Activated CD4-positive, alpha-beta T cell treated with anti-CD3 and anti-CD28 coated beads, Interleukin-2, amount 50 U/mL, for 16 hours (primary cell): ENCODE measurements at regions not wholly inside any gene's neighbourhood (a gene's known extent, or its start where the extent isn't known, plus 50 kb on each side); places are given as distances from the start of the nearest gene placed in this dataset.

Experiments used
- DNase-seq: peaks from one replicate; pipeline ENCODE4 v3.0.0-alpha.2; 2020

DNA sequence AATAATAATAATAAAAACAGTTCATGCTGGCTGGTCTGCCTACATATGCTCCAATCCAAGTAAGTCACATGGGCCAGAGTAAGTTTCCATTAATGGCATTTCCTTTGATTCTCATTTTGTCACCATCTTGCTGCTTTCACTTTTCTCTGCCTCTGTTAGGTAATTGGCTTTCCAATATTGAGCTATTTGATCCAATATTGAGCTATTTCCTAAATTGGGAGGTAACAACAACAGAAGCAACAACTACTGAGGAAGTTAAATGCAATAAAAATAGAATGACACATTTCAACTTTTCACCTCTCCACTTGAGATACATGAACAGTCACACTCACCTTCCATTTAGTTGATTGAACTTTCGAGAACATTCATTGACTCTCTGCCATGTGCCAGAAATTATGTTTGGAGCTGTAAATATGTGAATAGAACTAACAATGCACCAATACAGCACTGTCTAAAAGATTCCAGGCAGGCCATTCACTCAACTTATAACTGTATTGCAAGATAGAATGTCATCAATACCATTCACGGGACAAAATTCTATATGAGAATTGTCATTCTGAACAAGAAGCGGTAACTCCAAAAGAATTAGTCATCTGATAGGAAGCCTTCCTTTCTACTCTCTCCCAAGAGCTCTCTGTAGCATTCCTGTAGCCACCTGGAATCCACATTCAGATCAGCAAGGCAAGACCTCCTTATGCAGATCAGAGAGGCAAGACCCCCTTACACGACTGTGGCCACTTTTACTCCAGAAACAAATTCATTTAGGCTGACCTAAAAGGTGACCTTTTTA lies 136.4 kb downstream of the PHLDA1 start:
- no peak for DNase-seq

DNA sequence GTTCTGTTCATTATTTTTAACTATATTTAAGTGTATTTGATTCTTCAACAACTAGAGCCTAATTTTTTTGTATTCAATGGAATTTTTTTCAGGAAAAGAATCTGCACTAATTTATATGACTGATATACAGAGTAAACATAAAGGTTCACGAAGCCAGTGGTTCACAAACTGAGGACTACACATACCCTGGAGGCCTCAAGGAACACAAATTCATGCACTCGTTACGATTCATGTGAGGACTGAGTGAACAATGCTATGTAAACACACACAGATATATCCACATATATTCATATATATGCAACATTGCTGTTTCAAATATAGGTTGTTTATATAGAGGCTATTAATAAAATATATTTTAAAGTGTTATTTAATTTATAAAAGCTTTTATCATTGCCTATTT lies 137.8 kb downstream of the PHLDA1 start:
- DNase-seq = no peak

DNA sequence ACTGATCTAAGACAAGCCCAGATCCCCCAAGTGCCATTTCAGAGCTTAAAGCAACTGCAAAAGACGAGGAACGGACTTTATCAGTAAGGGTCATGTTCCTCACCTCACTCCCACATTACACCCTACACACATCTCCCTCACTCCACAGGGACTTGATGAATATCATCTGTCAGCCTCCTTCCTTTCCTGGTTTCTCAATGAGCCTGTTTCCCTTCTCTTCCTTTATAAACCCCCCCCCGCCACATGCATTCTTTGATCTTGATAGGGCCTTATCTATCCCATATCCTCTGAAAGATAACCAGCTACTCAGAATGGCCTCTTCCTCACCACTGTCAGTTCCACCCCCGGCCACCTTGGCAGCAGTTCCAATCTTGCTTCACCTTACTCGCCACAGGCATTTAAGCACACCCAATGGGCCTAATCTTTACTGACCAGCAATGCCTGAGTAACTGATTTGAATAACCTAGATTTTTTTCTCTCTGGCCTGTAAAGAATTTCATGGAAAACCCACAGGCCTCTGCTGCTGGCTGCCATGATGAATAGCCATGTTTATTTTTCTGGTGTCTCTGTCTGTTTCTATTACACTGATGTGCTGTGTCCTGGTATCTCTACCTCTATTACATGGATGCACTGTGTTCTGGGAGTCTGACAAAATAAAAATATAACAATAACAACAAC lies 138.7 kb downstream of the PHLDA1 start:
- DNase-seq = no peak

DNA sequence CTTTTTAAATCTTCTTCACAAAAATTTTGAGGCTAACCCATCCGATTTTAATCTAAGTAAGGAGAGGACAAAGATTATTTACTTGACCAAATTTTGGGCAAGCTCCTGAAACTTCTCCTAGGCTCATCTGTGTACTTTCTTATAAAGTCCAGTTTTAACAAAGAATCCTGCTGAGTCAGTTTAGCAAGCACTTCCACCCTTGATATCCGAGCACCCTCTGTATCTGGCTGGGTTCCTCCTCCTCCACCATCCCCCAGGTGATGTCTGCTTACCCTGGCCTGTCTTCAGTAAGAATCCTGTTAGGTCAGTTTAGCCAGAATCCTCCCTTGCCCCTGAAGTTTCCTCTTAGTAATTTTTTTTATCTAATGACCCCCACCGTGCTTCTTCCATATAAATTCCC lies 140.5 kb downstream of the PHLDA1 start:
- no peak for DNase-seq

DNA sequence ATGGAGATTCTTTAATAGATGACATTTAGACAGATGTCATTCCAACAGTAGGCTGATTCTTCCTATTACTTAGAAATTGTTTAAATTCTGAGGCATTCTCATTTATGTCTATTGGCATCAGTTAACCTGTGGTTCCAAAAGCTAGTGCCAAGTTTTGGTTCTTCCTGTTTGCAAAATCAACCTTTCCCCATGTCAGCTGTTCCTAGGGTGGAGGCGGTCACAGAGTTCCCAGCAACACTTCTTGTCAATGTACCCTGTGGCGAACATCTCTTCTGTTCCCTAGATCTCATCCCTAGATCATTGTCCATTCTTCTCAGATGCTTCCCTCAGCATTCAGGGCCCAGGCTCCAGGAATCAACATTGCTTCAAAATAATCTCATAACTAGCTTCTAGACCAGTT lies 140.9 kb downstream of the PHLDA1 start:
- no peak for DNase-seq

DNA sequence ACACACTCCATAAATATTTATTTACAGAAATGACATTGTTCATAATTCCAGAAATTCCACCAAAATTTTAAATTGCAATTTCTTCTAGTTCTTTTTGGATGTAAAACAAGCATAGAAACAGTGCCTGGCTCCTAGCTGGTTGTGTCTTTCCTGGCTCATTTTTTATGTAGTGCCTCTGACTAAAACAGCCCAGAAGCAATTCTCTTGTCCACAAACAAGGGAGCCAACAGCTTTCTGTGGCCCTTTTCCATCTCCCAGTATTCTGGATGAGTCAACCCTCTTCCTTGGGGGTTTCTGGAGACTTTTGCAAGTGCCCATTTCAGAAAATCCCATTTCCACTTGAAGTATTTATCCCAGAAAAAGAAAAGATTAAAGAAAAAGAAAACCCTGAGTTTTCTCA lies 141.4 kb downstream of the PHLDA1 start:
- DNase-seq = no peak

DNA sequence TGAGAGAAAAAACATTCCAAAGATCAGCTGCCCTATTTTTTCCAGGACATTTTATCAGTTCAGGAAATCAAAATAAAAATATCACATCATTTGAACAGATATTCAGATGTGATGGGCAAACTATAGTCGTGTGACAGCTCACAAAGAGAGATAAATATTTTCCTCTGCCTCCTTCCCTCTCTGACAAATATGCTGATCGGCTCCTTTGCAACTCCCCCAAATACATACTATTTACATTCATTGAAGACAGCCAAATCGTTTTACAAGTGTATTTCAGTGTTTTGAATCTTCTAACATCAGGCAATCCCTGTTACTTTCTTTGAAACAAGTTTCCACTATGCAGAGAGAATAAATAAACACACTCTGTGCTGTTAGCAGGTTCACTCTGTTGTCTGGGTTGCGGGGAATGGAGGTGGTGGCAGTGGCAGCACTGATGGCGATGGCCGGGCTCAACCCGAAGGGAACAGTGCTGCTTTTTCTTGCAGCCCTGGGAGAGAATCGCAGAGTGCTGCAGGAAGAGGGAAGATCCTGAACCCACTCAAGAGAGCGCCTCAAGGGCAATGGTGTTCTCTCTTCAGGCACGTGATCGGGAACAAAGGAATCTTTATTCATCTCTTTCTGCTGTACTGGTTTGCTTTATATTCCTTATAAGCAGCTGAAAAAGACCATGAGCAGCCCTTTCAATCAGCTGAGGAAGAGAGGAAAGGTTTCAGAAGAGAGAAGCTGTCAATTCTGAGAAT lies 142.5 kb downstream of the PHLDA1 start:
- no peak for DNase-seq

DNA sequence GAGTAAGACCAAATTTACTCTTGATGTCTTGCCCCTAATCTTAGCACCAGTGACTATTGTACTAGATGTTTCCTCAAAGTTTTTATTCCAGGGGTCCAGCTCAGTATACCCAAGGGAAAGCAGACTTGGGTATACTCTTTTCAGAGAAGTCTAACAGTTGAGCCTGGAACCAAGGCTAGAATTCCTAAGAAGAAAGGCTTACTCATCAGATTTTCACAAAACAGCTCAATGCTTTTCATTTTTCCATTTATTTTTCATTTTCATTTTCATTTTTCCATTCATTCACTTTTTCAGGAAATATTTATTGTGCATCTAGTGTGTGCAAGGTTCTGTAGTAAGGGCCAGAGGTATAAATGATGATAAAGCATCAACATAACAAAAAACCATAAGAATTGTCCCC lies 143.2 kb downstream of the PHLDA1 start:
- no peak for DNase-seq

DNA sequence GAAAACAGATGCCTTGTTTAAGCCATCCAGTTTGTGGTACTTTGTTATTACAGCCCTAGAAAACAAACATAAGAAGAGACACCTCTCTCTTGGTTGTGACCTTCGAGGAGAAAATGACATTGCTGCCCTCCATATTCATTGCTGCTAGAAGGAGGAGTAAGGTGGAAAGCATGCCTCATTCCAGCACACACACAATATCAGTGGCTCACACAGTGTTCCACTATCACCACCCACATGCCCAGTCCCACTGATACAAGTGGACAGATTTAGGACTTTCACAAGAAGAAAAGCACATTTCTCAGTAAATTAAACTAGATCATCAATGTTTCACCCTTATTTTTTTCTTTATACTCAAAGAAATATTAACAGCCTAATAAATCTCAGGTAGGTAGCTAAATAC lies 143.6 kb downstream of the PHLDA1 start:
- no peak for DNase-seq

DNA sequence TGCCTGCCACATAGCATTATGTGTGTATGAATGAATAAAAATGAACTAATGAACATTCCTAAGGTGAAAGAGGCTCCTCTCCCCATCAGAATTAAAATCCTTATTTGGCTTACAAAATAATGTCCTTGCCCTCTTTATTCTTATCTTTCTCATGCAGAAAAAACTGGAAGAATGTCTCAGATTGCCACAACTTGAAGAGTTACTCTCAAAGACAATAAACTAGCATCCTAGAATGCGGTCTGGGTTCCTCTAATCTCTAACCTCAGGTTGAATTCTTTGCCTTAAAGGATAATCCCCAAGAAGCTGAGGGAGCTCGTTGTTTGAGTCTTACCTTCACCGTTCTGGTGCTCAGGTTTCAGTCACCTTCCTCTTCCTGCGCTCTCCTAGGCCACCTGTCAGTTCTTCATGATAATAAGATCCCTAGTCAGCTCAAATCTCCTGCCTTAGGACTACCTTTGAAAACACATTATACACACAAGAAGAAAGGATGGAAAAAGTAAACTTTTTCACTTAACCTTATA lies 147.1 kb downstream of the PHLDA1 start:
- no peak for DNase-seq

DNA sequence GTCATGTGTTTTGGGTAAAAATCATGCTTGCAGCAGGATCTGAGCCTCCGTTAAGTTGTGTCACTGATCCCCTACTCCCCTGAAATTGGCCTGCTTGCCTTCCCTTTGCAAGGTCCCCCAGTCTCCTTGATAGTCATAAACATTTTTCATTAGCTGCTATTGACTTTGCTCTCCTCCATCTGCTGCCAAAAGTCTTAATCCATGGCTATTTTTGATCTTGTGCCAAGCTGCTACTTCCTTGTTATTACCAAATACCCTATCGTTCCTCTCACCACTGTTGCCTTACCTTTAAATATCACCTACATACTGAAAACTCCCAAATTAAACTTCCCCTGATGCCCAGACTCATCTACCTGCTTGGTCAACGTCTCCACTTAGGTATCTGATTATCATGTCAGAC lies 148.3 kb downstream of the PHLDA1 start:
- DNase-seq = no peak

DNA sequence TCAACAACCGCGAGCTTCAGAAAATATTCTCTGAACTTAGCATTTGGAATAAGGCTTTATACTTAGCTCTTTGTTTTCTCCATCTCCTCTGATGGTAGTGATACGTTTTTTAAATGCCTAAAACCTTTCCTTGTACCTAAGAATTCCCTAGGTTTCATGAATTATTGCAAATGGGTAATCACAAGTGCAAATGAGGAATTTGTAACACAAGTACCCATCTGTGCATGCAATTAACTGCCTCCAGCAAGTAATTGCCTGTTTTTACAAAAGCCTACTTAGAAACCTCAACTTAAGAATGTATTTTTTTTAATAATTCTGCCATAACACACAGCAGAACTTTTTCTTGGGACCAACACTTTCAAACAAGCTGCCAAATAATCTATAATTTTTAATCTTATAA lies 149.2 kb downstream of the PHLDA1 start:
- DNase-seq = no peak

DNA sequence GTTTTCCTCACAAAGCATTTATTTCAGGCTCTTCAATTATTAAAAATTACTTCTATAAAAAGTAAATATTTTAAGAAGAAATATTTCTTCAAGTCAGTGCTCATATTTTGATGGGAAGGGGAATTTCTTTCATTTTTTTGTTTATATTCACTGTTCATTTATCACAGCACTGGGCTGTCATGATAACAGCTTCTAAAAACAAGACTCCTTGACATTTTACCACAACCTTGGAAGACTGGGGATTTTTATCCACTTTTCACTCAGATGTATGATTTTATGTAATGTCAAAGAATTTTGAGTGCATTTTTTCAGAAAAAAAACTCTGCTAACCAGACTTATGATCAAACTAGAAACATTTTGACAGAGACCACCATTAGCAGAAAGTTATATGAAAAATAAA lies 149.7 kb downstream of the PHLDA1 start:
- DNase-seq = no peak

DNA sequence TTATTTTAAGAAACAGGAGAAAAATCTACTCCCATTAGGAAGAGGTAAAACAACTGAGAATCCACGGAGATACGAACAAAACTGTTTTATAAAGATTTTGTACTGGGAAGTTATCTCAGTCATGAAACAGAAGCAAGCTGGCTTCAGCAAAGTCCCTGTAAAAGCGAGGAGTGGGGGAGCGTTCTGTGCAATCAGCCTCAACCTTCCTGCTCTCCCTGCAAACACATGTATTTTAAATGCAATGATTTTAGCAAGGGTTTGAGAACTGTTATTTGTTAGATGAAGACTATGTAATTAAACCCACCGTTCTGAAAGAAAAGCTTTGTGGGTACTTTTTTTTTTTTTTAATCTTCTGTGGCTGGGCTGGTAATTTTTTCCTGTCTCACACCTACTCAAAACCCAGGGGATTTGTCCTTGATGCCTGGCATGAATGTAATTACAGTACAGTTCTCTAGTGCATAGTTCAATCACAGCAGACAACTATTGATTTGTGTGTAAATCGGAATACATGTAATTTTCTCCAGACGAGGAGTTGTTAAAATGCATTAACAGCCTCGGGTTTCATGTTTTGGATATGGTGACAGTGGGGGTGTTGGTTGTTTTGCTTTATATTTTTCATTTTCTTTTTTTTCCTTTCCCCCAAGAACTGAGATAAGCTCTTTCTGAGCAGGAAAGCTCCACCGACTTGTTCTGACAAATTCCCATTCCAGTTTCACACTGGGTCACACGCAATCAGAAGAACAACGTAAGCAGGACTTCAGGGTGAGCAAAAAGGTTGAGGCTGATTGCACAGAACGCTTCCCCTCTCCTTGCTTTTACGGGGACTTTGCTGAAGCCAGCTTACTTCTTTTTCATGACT lies 153.6 kb downstream of the PHLDA1 start:
- no peak for DNase-seq

DNA sequence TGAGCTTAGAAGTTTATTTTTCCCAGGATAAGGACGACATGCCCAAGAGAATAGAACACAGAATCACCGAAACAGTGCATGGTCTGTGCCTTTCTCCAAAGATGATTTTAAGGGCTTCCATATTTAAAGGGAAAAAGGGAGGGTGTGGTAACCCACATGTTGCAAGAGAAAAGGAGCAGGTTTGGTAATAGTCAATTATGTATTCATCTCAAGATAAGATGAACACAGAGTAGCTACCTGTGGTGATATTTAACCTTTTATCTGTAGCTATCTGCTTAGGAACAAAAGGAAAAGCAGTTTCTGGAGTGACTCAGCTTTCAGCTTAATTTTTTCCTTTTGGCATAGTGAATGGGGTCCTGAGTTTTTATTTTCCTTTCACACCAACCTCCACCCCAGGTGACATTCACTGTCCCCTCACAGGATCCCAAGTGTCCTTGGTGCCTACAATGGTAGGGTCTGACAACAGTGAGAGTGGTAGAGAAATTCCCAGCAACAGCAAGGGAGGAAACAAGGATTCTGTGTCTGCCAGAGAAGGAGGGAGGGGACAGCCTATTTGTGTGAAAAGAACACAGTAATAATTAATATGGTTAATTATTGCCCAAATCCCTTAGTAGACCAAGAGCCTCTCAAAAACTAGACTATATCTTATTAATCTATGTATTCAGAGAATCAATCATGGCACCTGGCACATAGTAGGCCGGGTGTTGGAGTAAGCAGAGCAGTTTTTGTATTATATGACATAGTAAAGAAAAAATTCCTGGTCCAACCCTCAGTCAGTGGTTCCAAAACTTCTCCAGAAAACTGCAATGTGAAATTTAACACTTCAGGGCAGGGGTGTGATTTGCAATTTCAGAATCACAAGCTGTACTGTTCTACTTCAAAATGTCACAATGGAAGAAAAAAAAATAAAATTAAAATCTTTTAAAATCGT lies 154.5 kb downstream of the PHLDA1 start:
- DNase-seq = no peak

DNA sequence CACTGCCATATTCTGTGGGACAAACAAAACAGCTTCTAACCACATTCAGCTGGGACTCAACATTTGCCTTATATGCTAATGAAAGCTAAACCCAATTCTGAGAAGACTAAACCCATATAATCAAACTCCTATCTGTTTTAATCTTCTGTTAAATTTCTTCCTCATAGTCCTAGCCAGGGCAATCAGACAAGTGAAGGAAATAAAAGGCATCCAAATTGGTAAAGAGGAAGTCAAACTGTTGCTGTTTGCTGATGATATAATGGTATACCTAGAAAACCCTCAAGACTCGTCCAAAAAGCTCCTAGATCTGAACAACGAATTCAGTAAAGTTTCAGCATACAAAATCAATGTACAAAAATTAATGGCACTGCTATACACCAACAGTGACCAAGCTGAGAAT lies 157.1 kb downstream of the PHLDA1 start:
- DNase-seq = no peak

DNA sequence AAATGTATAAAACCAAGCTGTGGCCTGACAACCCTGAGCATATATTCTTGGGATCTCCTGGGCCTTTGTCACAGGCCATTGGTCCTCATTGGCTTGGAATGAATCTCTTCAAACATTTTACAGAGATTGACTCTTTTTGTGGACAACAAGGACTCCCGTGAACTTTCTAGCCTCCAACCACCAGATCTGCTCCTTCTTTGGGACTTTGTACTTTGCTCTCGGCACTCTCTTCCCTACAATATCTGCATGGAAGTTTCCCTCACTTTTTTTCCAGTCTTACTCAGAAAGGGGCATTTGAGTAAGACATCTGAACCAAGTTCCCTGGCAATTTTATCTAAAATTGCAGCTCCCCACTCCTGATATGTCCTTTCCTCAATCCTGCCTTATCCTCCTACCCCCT lies 158.8 kb downstream of the PHLDA1 start:
- no peak for DNase-seq

DNA sequence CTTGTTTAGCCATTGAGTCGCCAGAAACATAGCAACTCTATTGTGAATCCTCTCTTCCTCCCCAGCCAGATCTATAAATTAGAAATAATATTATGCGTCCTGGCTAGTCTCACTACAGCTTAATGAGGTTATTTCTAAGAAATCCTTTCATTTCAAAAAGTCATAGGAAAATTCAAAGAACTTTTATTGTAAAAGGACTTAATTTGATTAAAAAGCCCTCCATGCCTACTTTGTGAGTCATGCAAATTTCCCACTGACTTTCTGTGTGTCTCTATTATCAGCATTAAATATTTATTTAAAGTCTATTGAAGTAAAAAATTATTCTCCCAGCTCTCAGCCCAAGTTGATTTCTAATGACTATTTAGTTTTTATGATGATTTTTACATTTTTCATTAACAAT lies 160.7 kb downstream of the PHLDA1 start:
- no peak for DNase-seq

DNA sequence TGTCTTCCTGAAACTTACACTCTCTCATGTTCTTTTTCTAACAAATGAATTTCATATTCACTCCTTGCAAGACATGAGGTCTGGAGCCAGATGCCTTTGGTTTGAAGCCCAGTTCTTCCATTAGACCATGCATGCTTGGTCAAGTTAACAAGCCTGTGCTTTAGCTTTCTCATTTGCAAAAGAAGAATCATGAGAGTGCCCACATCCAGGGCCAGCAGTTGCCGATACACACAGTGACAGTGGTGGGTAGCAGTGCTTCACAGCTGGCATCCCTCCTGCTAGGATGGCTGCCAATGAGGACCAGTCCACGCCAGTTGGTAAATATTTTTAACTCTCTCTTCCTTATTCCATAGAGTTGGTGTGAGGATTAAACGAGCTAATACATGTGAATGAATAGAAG lies 163.1 kb downstream of the PHLDA1 start:
- no peak for DNase-seq

DNA sequence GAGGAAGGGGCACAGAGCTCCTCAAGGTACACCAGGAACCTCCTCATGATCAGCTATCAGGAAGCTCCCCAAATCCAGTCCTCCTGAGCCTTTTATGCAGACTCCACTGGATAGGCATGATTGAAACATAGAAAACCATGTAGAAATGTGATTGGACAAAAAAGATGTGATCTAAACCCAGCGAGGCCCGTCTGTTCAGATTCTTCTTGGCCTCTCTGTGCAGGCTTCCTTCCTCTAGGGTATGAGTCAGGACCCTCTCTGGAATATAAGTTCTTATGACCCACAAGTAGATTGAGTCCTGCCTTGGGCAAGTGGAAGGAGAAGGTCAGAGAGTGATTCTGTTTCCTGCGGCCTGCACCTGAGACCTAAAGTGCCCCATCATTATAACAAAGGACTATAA lies 166.3 kb downstream of the PHLDA1 start:
- no peak for DNase-seq

DNA sequence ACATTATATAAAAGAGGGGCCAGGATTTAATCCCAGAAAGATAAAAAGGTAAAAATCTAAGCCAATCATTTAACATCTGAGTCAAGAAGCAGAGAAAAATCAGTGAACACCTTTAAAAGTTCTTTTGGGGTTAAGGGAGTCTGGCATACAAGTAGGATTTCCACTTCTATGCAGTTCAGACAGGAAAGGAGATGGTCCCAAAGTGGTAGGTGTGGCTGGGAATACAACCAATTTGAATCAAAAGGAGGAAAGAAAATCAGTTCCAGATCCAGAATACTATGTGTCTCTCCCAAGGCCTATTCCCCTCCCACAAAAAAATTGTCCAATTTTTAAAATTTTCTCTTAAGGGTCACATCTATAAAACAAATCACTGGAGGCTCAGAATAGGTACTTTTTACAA lies 167.4 kb downstream of the PHLDA1 start:
- no peak for DNase-seq

DNA sequence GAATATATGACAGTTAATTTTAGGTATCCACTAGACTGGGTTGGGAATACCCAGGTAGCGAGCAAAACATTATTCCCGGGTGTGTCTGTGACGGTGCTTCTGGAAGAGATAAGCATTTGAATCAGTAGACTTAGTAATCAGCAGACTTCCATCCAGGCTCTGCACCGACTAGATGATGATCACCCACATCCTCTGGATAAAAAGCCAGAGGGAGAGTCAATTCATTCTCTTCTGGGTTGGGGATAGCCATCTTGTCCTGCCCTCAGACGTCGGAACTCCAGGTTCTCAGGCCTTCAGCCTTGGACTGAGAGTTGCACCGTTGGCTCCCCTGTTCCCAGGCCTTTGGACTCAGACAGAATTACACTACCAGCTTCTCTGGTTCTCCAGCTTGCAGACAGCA lies 168.0 kb downstream of the PHLDA1 start:
- no peak for DNase-seq
